ENCODE measurements at regions not wholly inside any gene's neighbourhood (a gene's known extent, or its start where the extent isn't known, plus 50 kb on each side); places are given as distances from the start of the nearest gene placed in this dataset.

- DNase-seq (no peak), ATAC-seq (no peak)
- no peaks in the 10 kb centered on the region for H3K36me3 ChIP-seq (ENCODE audit: control insufficient read depth, insufficient read depth, low read length)
- H3K27me3 ChIP-seq (ENCODE audit: control insufficient read depth, insufficient read depth, low read length), result peaks cover 2% of the 10 kb centered on the region
- no peak for TF ChIP-seq CTCF (IDR thresholded peaks at IDR 0.05)
- Mint-ChIP-seq H3K4me1 (peaks cover 0 to 6% of the 10 kb centered on the region in 2 donors), H3K27ac (no peak overlapping the region), H3K4me3 (no peak overlapping the region), H3K36me3 (no peaks in the 10 kb centered on the region), H3K27me3 (ENCODE audit: low read depth in 2 of 2) (peaks cover 14 to 20% of the 10 kb centered on the region in 2 donors), H3K9me3 (no peaks in the 10 kb centered on the region)
- H3K27ac ChIP-seq (ENCODE audit: low read length), result no peak overlapping the region
- WGBS (ENCODE audit: insufficient coverage), result 86% methylated on average over 2 of the region's 2 CpGs
- H3K4me1 ChIP-seq (ENCODE audit: control insufficient read depth, insufficient read depth, low read length), result no peaks in the 10 kb centered on the region
- no peak overlapping the region for H3K4me3 ChIP-seq (ENCODE audit: low read length)
- intact Hi-C loops (cut with micrococcal nuclease), result no loop called here
- no peaks in the 10 kb centered on the region for H3K9me3 ChIP-seq (ENCODE audit: control insufficient read depth, insufficient read depth, low read length)
Measured at GRCh38 chr6:168972128-168972527, 281.5 kb downstream of the THBS2 start.

GRCh38 chr6:168971549-168971948, 282.1 kb downstream of the THBS2 start:
- Mint-ChIP-seq H3K4me3 (no peak overlapping the region), H3K36me3 (no peaks in the 10 kb centered on the region), H3K27ac (no peak overlapping the region), H3K27me3 (ENCODE audit: low read depth in 2 of 2) (peaks cover 14 to 20% of the 10 kb centered on the region in 2 donors), H3K9me3 (no peaks in the 10 kb centered on the region), H3K4me1 (peaks cover 0 to 6% of the 10 kb centered on the region in 2 donors)
- H3K27ac ChIP-seq (ENCODE audit: low read length), result no peak overlapping the region
- no peak for TF ChIP-seq CTCF (IDR thresholded peaks at IDR 0.05)
- no peaks in the 10 kb centered on the region for H3K9me3 ChIP-seq (ENCODE audit: control insufficient read depth, insufficient read depth, low read length)
- H3K4me1 ChIP-seq (ENCODE audit: control insufficient read depth, insufficient read depth, low read length), result no peaks in the 10 kb centered on the region
- intact Hi-C loops (cut with micrococcal nuclease), result no loop called here
- no peaks in the 10 kb centered on the region for H3K36me3 ChIP-seq (ENCODE audit: control insufficient read depth, insufficient read depth, low read length)
- H3K4me3 ChIP-seq (ENCODE audit: low read length), result no peak overlapping the region
- ATAC-seq (no peak), DNase-seq (no peak)
- peaks cover 2% of the 10 kb centered on the region for H3K27me3 ChIP-seq (ENCODE audit: control insufficient read depth, insufficient read depth, low read length)
- WGBS (ENCODE audit: insufficient coverage), result 94% methylated on average over 3 of the region's 4 CpGs

- no peak for TF ChIP-seq CTCF (IDR thresholded peaks at IDR 0.05)
- Mint-ChIP-seq H3K4me3 (no peak overlapping the region), H3K9me3 (no peaks in the 10 kb centered on the region), H3K36me3 (no peaks in the 10 kb centered on the region), H3K27me3 (ENCODE audit: low read depth in 2 of 2) (peaks cover 18 to 31% of the 10 kb centered on the region in 2 donors), H3K4me1 (peaks cover 0 to 6% of the 10 kb centered on the region in 2 donors), H3K27ac (no peak overlapping the region)
- Histone ChIP-seq H3K27me3 (ENCODE audit: control insufficient read depth, insufficient read depth, low read length) (peaks cover 2% of the 10 kb centered on the region), H3K9me3 (ENCODE audit: control insufficient read depth, insufficient read depth, low read length) (no peaks in the 10 kb centered on the region), H3K4me3 (ENCODE audit: low read length) (no peak overlapping the region), H3K36me3 (ENCODE audit: control insufficient read depth, insufficient read depth, low read length) (no peaks in the 10 kb centered on the region), H3K27ac (ENCODE audit: low read length) (no peak overlapping the region), H3K4me1 (ENCODE audit: control insufficient read depth, insufficient read depth, low read length) (no peaks in the 10 kb centered on the region)
- no CpG with 5 or more reads among the region's 3 CpGs for WGBS (ENCODE audit: insufficient coverage)
- DNase-seq, result no peak
- intact Hi-C loops (cut with micrococcal nuclease), result no loop called here
- ATAC-seq, result no peak
Measured at GRCh38 chr6:168968801-168969200, 284.8 kb downstream of the THBS2 start.

GRCh38 chr6:168968228-168968627, 285.4 kb downstream of the THBS2 start:
- intact Hi-C loops (cut with micrococcal nuclease), result no loop called here
- Histone ChIP-seq H3K4me3 (ENCODE audit: low read length) (no peak overlapping the region), H3K36me3 (ENCODE audit: control insufficient read depth, insufficient read depth, low read length) (no peaks in the 10 kb centered on the region), H3K9me3 (ENCODE audit: control insufficient read depth, insufficient read depth, low read length) (no peaks in the 10 kb centered on the region), H3K4me1 (ENCODE audit: control insufficient read depth, insufficient read depth, low read length) (no peaks in the 10 kb centered on the region), H3K27me3 (ENCODE audit: control insufficient read depth, insufficient read depth, low read length) (peaks cover 2% of the 10 kb centered on the region), H3K27ac (ENCODE audit: low read length) (no peak overlapping the region)
- peak; percentile 39 to 94 (median 78) for ATAC-seq
- Mint-ChIP-seq H3K36me3 (no peaks in the 10 kb centered on the region), H3K9me3 (no peaks in the 10 kb centered on the region), H3K27ac (peak overlapping the region in 1 of 2 donors; percentile 67), H3K27me3 (ENCODE audit: low read depth in 2 of 2) (peaks cover 18 to 37% of the 10 kb centered on the region in 2 donors), H3K4me3 (no peak overlapping the region), H3K4me1 (peaks cover 0 to 6% of the 10 kb centered on the region in 2 donors)
- 72% methylated on average over 8 of the region's 10 CpGs for WGBS (ENCODE audit: insufficient coverage)
- peak; percentile 43 to 61 for DNase-seq
- no peak for TF ChIP-seq CTCF (IDR thresholded peaks at IDR 0.05)

All from natural killer cell (primary cell).